ENCODE measurements at regions not wholly inside any gene's neighbourhood (a gene's known extent, or its start where the extent isn't known, plus 50 kb on each side); places are given as distances from the start of the nearest gene placed in this dataset.

DNA sequence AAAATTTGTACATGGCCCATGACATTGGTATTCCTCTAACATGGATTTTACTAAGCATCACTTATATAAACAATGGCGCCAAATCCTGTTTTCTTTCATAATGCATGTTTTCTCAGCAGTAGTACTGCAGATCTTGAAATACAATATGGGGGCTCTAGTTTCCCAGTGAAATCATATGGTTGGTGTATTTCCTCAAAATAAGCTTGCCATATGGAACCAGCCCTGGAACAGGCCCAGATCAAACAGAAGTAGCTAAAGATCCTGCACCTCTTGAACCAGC is 163.9 kb downstream of the ZNF608 start:
- Mint-ChIP-seq H3K4me1 (peaks cover 6% of the 10 kb centered on the region), H3K36me3 (no peaks in the 10 kb centered on the region), H3K9me3 (peaks cover 0 to 8% (median 8%) of the 10 kb centered on the region in 7 donors), H3K27ac (no peak overlapping the region), H3K4me3 (no peak overlapping the region), H3K27me3 (ENCODE audit: low read depth in 3 of 3) (peaks cover 0 to 8% (median 3%) of the 10 kb centered on the region in 3 donors)
- Histone ChIP-seq H3K4me2 (replicated peaks; ENCODE audit: extremely low read depth, low read length, poor library complexity, severe bottlenecking) (no peak overlapping the region), H3K79me2 (ENCODE audit: insufficient read depth, low read length) (no peaks in the 10 kb centered on the region), H3K27ac (ENCODE audit: low read depth in 1 of 2, low read length in 2 of 2) (no peak overlapping the region), H3K9me3 (replicated peaks in 1 of 2; ENCODE audit: control insufficient read depth in 1 of 2, insufficient read depth in 1 of 2, low read length in 2 of 2) (peaks cover 0 to 8% of the 10 kb centered on the region in 2 donors), H3K27me3 (ENCODE audit: control insufficient read depth in 2 of 2, insufficient read depth in 2 of 2, low read length in 2 of 2) (no peaks in the 10 kb centered on the region), H3K4me1 (ENCODE audit: control insufficient read depth in 1 of 2, insufficient read depth in 2 of 2, low read length in 2 of 2) (no peaks in the 10 kb centered on the region), H2AFZ (ENCODE audit: insufficient read depth, low read depth, low read length, poor library complexity, severe bottlenecking) (no peak overlapping the region), H3K9ac (ENCODE audit: insufficient read depth, low read length, poor library complexity, severe bottlenecking) (no peak overlapping the region), H3K36me3 (replicated peaks in 1 of 2; ENCODE audit: control insufficient read depth in 1 of 2, insufficient read depth in 2 of 2, low read length in 2 of 2) (no peaks in the 10 kb centered on the region), H3K4me3 (replicated peaks in 1 of 3; ENCODE audit: low read depth in 2 of 3, low read length in 3 of 3) (no peak overlapping the region), H4K20me1 (ENCODE audit: insufficient read depth, low read length) (no peaks in the 10 kb centered on the region)
- no CpG with 5 or more reads among the region's 1 CpG for WGBS (ENCODE audit: insufficient coverage)
- intact Hi-C loops (cut with micrococcal nuclease) = no loop called here
- TF ChIP-seq, protein P1, sequence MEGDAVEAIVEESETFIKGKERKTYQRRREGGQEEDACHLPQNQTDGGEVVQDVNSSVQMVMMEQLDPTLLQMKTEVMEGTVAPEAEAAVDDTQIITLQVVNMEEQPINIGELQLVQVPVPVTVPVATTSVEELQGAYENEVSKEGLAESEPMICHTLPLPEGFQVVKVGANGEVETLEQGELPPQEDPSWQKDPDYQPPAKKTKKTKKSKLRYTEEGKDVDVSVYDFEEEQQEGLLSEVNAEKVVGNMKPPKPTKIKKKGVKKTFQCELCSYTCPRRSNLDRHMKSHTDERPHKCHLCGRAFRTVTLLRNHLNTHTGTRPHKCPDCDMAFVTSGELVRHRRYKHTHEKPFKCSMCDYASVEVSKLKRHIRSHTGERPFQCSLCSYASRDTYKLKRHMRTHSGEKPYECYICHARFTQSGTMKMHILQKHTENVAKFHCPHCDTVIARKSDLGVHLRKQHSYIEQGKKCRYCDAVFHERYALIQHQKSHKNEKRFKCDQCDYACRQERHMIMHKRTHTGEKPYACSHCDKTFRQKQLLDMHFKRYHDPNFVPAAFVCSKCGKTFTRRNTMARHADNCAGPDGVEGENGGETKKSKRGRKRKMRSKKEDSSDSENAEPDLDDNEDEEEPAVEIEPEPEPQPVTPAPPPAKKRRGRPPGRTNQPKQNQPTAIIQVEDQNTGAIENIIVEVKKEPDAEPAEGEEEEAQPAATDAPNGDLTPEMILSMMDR (IDR thresholded peaks at IDR 0.05) = no peak
- DNase-seq = no peak

DNA sequence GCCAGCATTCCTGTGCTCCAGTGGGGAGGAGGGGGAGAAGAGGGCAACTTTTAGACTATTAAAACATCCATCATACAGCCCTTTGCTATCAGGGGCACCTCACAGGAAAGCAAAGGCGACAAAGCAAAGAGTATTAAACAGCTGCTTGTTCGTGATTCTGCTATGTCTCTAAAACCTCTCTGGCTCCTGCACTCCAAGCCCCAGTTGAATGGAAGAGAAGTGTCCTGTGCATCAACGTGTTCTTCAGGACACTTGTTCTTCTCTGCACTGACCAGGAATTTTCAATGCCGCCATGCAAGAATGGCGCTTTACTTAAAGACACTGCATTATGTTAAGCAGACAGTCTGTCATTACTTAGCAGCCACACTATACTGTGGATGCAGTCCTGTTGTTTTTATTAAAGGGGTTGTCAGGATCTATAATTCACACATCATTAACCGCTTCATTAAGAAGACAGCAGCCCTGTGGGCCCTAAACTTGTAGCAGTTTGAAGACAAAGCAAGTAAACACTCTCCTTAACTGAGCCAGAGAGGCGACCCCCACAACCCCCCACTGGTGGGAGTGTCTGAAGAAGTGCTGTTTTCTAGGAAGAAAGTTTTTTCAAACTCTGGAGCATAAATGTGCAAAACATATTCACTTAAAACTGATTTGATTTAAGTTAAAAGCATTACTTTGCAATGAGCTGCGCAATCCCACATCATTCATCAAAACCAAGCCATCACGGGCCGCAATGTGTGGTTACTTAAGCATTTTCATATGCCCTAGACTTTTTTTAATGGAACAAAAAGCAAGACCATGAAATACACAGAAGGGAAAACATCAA is 164.5 kb downstream of the ZNF608 start:
- Histone ChIP-seq H3K4me1 (ENCODE audit: control insufficient read depth in 1 of 2, insufficient read depth in 2 of 2, low read length in 2 of 2) (no peaks in the 10 kb centered on the region), H4K20me1 (ENCODE audit: insufficient read depth, low read length) (no peaks in the 10 kb centered on the region), H3K27ac (ENCODE audit: low read depth in 1 of 2, low read length in 2 of 2) (no peak overlapping the region), H3K36me3 (replicated peaks in 1 of 2; ENCODE audit: control insufficient read depth in 1 of 2, insufficient read depth in 2 of 2, low read length in 2 of 2) (no peaks in the 10 kb centered on the region), H3K9me3 (replicated peaks in 1 of 2; ENCODE audit: control insufficient read depth in 1 of 2, insufficient read depth in 1 of 2, low read length in 2 of 2) (peaks cover 0 to 8% of the 10 kb centered on the region in 2 donors), H3K4me2 (replicated peaks; ENCODE audit: extremely low read depth, low read length, poor library complexity, severe bottlenecking) (no peak overlapping the region), H3K4me3 (replicated peaks in 1 of 3; ENCODE audit: low read depth in 2 of 3, low read length in 3 of 3) (no peak overlapping the region), H3K79me2 (ENCODE audit: insufficient read depth, low read length) (no peaks in the 10 kb centered on the region), H3K9ac (ENCODE audit: insufficient read depth, low read length, poor library complexity, severe bottlenecking) (no peak overlapping the region), H2AFZ (ENCODE audit: insufficient read depth, low read depth, low read length, poor library complexity, severe bottlenecking) (no peak overlapping the region), H3K27me3 (ENCODE audit: control insufficient read depth in 2 of 2, insufficient read depth in 2 of 2, low read length in 2 of 2) (no peaks in the 10 kb centered on the region)
- Mint-ChIP-seq H3K4me1 (peaks cover 6% of the 10 kb centered on the region), H3K27me3 (ENCODE audit: low read depth in 3 of 3) (peaks cover 0 to 8% (median 3%) of the 10 kb centered on the region in 3 donors), H3K4me3 (no peak overlapping the region), H3K27ac (no peak overlapping the region), H3K9me3 (peaks cover 0 to 8% (median 8%) of the 10 kb centered on the region in 7 donors), H3K36me3 (no peaks in the 10 kb centered on the region)
- DNase-seq = no peak
- intact Hi-C loops (cut with micrococcal nuclease) = no loop called here
- TF ChIP-seq, protein P1 (IDR thresholded peaks at IDR 0.05) = no peak
- WGBS (ENCODE audit: insufficient coverage) = 100% methylated on average over 5 of the region's 10 CpGs

Data from CD14-positive monocyte (primary cell).